ENCODE measurements at regions not wholly inside any gene's neighbourhood (a gene's known extent, or its start where the extent isn't known, plus 50 kb on each side); places are given as distances from the start of the nearest gene placed in this dataset.
"Not testable (repeated sequence)": the region's sequence is repeated elsewhere in the genome, so short reads cannot be mapped to it uniquely, and the experiment has no call there.

DNA sequence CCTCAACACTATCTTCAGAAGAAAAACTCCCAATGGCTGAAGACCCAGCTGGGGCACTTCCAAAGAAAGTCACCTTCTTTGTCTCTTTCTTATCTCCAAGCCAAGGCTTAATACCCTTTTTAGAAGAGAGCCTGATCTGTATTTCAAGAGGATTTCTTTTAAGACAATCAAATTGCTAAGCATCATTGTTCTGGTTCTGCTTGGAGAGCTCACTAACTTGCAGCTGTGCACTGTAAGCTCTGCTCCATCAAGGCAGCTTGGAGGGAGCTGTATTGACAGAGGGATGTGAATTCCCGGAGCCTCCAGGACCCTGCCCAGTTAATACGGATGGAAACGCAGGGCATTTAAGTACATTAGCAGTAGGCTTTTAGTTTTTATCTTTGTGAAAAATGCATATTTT is 253.1 kb downstream of the TDRD15 start:
- DNase-seq = no peak
- Histone ChIP-seq H3K4me3 (no peak overlapping the region), H3K27ac (no peak overlapping the region), H3K36me3 (ENCODE audit: insufficient read depth in 1 of 2, low read depth in 1 of 2) (no peaks in the 10 kb centered on the region), H3K4me1 (no peaks in the 10 kb centered on the region), H3K27me3 (ENCODE audit: insufficient read depth in 3 of 3, low read length in 2 of 3) (no peaks in the 10 kb centered on the region), H3K9me3 (no peaks in the 10 kb centered on the region)
- WGBS, 3 donors = 39 to 55% (median 47%) methylated on average over 3 of the region's 3 CpGs
- intact Hi-C loops (cut with DNase I) = no loop called here
- no peak for ATAC-seq
- TF ChIP-seq CTCF (IDR thresholded peaks at IDR 0.05) = no peak

DNA sequence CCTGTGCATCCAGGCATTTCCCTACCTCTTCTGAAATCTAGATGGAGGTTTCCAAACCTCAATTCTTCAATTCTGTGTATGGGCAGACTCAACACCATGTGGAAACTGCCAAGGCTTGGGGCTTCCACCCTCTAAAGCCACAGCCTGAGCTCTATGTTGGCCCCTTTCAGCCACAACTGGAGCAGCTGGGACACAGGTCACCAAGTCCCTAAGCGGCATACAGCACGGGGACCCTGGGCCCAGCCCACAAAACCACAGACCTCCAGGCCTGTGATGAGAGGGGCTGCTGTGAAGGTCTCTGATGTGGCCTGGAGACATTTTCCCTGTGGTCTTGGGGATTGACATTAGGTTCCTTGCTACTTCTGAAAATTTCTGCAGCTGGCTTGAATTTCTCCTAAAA is 255.4 kb downstream of the TDRD15 start:
- H3K27ac ChIP-seq = no peak overlapping the region
- TF ChIP-seq CTCF (IDR thresholded peaks at IDR 0.05) = no peak
- no peaks in the 10 kb centered on the region for H3K9me3 ChIP-seq
- WGBS, 3 donors = 78 to 88% (median 84%) methylated on average over 2 of the region's 2 CpGs
- ATAC-seq (no peak), DNase-seq (no peak)
- no peaks in the 10 kb centered on the region for H3K4me1 ChIP-seq
- no peak overlapping the region for H3K4me3 ChIP-seq
- H3K36me3 ChIP-seq (ENCODE audit: insufficient read depth in 1 of 2, low read depth in 1 of 2) = no peaks in the 10 kb centered on the region
- intact Hi-C loops (cut with DNase I) = no loop called here
- no peaks in the 10 kb centered on the region for H3K27me3 ChIP-seq (ENCODE audit: insufficient read depth in 3 of 3, low read length in 2 of 3)

- H3K4me3 ChIP-seq; H3K27me3 ChIP-seq (ENCODE audit: insufficient read depth in 3 of 3, low read length in 2 of 3); DNase-seq; intact Hi-C loops (cut with DNase I); ATAC-seq; H3K9me3 ChIP-seq; H3K4me1 ChIP-seq; H3K27ac ChIP-seq; H3K36me3 ChIP-seq (ENCODE audit: insufficient read depth in 1 of 2, low read depth in 1 of 2): not testable (repeated sequence)
- 85 to 87% (median 87%) methylated on average over 2 of the region's 2 CpGs for WGBS, 3 donors
Measured at GRCh38 chr2:21379668-21380067, 255.9 kb downstream of the TDRD15 start.

DNA sequence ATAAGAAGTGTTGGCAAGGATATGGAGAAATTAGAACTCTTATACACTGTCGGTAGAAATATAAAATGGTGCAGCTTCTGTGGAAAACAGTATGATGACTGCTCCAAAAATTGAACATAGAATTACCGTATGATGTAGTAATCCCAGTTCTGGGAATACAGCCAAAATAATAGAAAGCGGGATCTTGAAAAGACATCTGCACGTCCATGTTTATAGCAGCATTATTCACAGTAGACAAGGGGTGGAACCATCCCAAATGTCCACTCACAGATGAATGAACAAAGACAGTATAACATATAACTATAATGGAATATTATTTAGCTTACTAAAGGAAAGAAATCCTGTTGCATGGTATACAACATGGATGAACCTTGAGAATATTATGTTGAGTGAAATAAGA is 257.7 kb downstream of the TDRD15 start:
- Histone ChIP-seq H3K4me3 (no peak overlapping the region), H3K27me3 (ENCODE audit: insufficient read depth in 3 of 3, low read length in 2 of 3) (no peaks in the 10 kb centered on the region), H3K9me3 (no peaks in the 10 kb centered on the region), H3K4me1 (no peaks in the 10 kb centered on the region), H3K36me3 (ENCODE audit: insufficient read depth in 1 of 2, low read depth in 1 of 2) (no peaks in the 10 kb centered on the region), H3K27ac (no peak overlapping the region)
- intact Hi-C loops (cut with DNase I) = no loop called here
- ATAC-seq = no peak
- 4 to 9% (median 7%) methylated on average over 4 of the region's 4 CpGs for WGBS, 3 donors
- no peak for DNase-seq
- no peak for TF ChIP-seq CTCF (IDR thresholded peaks at IDR 0.05)

DNA sequence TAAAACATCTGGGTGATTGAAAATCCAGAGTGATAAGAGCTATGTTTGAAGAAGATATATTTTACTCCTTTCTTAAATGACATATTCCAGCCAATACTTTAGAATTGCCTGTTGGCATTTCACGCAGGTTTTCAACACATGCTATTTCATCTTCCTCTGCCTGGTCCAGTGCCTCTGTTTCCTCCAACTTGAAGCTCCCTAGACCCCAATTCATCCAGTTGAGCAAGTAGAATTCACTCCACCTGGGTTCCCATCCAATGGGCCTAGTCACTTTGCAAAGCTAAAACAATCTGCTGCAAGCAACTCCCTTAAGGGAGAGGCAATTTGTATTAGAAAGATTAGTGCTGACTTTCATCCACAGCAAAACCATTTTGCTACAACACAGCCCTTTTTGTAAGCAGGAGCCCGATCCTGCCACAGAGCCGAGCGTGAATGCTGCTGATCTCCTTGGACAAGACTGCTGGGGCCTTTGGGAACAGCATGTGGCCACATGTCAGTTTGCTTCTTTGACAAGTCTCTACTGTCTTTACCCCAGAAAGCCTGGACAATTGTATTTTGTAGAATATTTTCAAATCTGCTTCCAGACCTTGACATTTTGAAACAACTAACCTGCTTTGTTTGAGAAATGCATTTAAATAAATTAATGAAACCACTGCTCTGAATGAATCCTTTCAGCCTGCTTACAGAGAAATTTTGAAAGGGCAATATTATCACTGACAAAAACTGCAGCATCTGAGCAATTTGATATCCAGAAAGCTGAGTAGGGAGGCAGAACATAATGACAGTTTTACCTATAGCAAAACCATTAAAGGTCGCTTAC is 259.1 kb downstream of the TDRD15 start:
- no peaks in the 10 kb centered on the region for H3K27me3 ChIP-seq (ENCODE audit: insufficient read depth in 3 of 3, low read length in 2 of 3)
- DNase-seq (no peak), ATAC-seq (no peak)
- no peak overlapping the region for H3K27ac ChIP-seq
- WGBS, 3 donors = 50 to 62% (median 54%) methylated on average over 5 of the region's 5 CpGs
- H3K36me3 ChIP-seq (ENCODE audit: insufficient read depth in 1 of 2, low read depth in 1 of 2) = no peaks in the 10 kb centered on the region
- H3K4me3 ChIP-seq = no peak overlapping the region
- intact Hi-C loops (cut with DNase I) = no loop called here
- H3K9me3 ChIP-seq = no peaks in the 10 kb centered on the region
- H3K4me1 ChIP-seq = no peaks in the 10 kb centered on the region
- TF ChIP-seq CTCF (IDR thresholded peaks at IDR 0.05) = no peak

Data from psoas muscle (tissue), 7 donors.